WTC11 (cell line): ENCODE measurements at regions not wholly inside any gene's neighbourhood (a gene's known extent, or its start where the extent isn't known, plus 50 kb on each side); places are given as distances from the start of the nearest gene placed in this dataset.

Experiments
- CTCF ChIP-seq: fragments of 200-600 bp; IDR thresholded peaks from 2 replicates; pipeline ENCODE4 v1.8.0; 2022; ENCODE audit warnings: antibody characterized with exemption
- GABPB1 ChIP-seq: sonication (generic); formaldehyde crosslinking; IDR thresholded peaks from 2 replicates; pipeline ENCODE4 v1.8.1; 2023; ENCODE audit warnings: mild to moderate bottlenecking, missing genetic modification reagents
- NR2C2 ChIP-seq: sonication (generic); formaldehyde crosslinking; IDR thresholded peaks from 2 replicates; pipeline ENCODE4 v1.8.0; 2022; ENCODE audit warnings: mild to moderate bottlenecking, missing genetic modification reagents
- ZBTB21 ChIP-seq: sonication (generic); formaldehyde crosslinking; IDR thresholded peaks from 2 replicates; pipeline ENCODE4 v1.8.1; 2023; ENCODE audit warnings: mild to moderate bottlenecking, missing genetic modification reagents, borderline replicate concordance
- ZNF121 ChIP-seq: sonication (generic); formaldehyde crosslinking; IDR thresholded peaks from 2 replicates; pipeline ENCODE4 v1.8.0; 2023; ENCODE audit warnings: missing genetic modification reagents
- ZNF512 ChIP-seq: sonication (generic); formaldehyde crosslinking; IDR thresholded peaks from 2 replicates; pipeline ENCODE4 v1.8.1; 2022; ENCODE audit warnings: missing genetic modification reagents, borderline replicate concordance
- ZNF671 ChIP-seq: fragments of 250-450 bp; sonication (Bioruptor Pico); IDR thresholded peaks from 2 replicates; pipeline ENCODE4 v1.8.0; 2021; ENCODE audit warnings: mild to moderate bottlenecking

- TF ChIP-seq ZNF121 (CRISPR knock-in tag) (no peak), GABPB1 (CRISPR knock-in tag) (no peak), ZBTB21 (no peak), NR2C2 (CRISPR knock-in tag) (no peak), ZNF512 (CRISPR knock-in tag) (no peak), CTCF (no peak), ZNF671 (CRISPR knock-in tag) (no peak)
These were observed 365.6 kb upstream of the UBE2E3 start for GRCh38 chr2:180614776-180615175.
